WERI-Rb-1 (cell line): ENCODE measurements at regions not wholly inside any gene's neighbourhood (a gene's known extent, or its start where the extent isn't known, plus 50 kb on each side); places are given as distances from the start of the nearest gene placed in this dataset.

Experiments
- DNase-seq: peaks from one replicate; pipeline ENCODE4 v3.0.0-alpha.2; 2020
- H3K27ac ChIP-seq: fragments of 250-450 bp; sonication (Bioruptor Pico); 2 replicates; pipeline ENCODE4 v1.5.1; 2020; ENCODE audit warnings: mild to moderate bottlenecking, moderate library complexity
- H3K27me3 ChIP-seq: fragments of 250-450 bp; sonication (Bioruptor Pico); 2 replicates; pipeline ENCODE4 v1.5.1; 2021; ENCODE audit warnings: mild to moderate bottlenecking, low read depth, moderate library complexity; ENCODE audit not compliant: insufficient read depth, severe bottlenecking
- H3K36me3 ChIP-seq: fragments of 250-450 bp; sonication (Bioruptor Pico); 2 replicates; pipeline ENCODE4 v1.5.1; 2020; ENCODE audit warnings: mild to moderate bottlenecking, moderate library complexity
- H3K4me3 ChIP-seq: 2 replicates; pipeline ENCODE4 v1.5.1; 2011; ENCODE audit warnings: low read depth, mild to moderate bottlenecking, control low read depth, low read length
- H3K9me3 ChIP-seq: fragments of 250-450 bp; sonication (Bioruptor Pico); 2 replicates; pipeline ENCODE4 v1.5.1; 2021; ENCODE audit warnings: mild to moderate bottlenecking, moderate library complexity; ENCODE audit not compliant: severe bottlenecking
- TF ChIP-seq, protein P1 (sequence below): IDR thresholded peaks from 2 replicates; pipeline ENCODE4 v1.5.1; 2011; ENCODE audit warnings: low read depth, mild to moderate bottlenecking, control low read depth, inconsistent platforms, low read length

DNA sequence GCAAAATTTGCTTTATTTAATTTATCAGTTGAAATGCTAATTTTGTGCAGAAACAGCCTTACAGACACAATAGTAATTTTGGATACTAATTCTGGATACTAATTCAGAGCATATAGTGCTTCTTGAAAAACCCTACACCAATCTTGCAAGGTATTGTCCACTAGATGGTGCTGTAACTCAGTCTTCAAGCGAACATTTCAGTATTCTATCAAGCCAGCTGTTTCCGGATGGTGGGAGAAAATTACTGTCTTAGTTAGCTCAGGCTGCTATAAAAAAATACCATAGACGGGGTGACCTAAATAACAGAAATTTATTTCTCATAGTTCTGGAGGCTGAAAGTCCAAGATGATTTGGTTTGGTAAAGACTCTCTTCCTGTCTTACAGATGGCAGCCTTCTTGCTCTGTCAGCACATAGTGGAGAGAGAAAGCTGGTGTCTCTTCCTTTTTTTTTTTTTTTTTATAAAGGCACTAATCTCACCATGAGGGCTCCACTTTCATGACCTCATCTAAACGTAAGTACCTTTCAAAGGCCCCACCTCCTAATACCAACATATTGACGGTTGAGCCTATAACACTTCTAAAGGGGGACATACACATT is 1306.5 kb upstream of the CDH9 start:
- Histone ChIP-seq H3K36me3 (no peaks in the 10 kb centered on the region), H3K9me3 (no peaks in the 10 kb centered on the region), H3K4me3 (peak overlapping the region; percentile 16), H3K27ac (no peak overlapping the region), H3K27me3 (no peaks in the 10 kb centered on the region)
- TF ChIP-seq, protein P1, sequence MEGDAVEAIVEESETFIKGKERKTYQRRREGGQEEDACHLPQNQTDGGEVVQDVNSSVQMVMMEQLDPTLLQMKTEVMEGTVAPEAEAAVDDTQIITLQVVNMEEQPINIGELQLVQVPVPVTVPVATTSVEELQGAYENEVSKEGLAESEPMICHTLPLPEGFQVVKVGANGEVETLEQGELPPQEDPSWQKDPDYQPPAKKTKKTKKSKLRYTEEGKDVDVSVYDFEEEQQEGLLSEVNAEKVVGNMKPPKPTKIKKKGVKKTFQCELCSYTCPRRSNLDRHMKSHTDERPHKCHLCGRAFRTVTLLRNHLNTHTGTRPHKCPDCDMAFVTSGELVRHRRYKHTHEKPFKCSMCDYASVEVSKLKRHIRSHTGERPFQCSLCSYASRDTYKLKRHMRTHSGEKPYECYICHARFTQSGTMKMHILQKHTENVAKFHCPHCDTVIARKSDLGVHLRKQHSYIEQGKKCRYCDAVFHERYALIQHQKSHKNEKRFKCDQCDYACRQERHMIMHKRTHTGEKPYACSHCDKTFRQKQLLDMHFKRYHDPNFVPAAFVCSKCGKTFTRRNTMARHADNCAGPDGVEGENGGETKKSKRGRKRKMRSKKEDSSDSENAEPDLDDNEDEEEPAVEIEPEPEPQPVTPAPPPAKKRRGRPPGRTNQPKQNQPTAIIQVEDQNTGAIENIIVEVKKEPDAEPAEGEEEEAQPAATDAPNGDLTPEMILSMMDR = peak; percentile 43
- peak; percentile 39 for DNase-seq

DNA sequence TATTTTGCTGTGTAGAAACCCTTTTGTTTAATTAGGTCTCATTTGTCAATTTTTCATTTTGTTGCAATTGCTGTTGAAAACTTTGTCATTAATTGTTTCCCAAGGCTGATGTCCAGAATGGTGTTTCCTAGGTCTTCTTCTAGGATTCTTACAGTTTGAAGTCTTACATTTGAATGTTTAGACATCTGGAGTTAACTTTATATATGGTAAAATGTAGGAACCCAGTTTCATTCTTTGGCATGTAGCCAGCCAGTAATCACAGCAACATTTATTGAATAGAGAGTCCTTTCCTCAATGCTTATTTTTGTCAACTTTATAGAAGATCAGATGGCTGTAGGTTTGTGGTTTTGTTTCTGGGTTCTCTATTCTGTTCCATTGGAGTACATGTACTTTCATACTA is 1290.8 kb upstream of the CDH9 start:
- no peaks in the 10 kb centered on the region for H3K36me3 ChIP-seq
- H3K27me3 ChIP-seq = no peaks in the 10 kb centered on the region
- H3K9me3 ChIP-seq = peaks cover 4% of the 10 kb centered on the region
- TF ChIP-seq, protein P1 = no peak
- no peak overlapping the region for H3K4me3 ChIP-seq
- H3K27ac ChIP-seq = no peak overlapping the region
- DNase-seq = no peak

DNA sequence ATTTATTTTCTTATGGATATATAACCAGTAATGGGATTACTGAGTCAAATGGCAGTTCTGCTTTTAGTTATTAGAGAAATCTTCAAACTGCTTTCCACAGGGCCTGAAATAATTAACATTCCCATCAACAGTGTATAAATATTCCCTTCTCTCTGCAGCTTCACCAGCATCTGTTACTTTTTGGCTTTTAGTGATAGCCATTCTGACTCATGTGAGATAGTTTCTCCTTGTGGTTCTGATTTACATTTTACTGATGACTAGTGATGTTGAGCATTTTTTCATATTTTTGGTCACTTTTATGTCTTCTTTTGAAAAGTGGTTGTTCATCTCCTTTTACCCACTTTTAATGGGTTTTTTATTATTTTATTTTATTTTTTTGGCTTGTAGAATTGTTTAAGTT is 1290.3 kb upstream of the CDH9 start:
- H3K27ac ChIP-seq = no peak overlapping the region
- H3K36me3 ChIP-seq = no peaks in the 10 kb centered on the region
- DNase-seq = no peak
- H3K9me3 ChIP-seq = peaks cover 4% of the 10 kb centered on the region
- TF ChIP-seq, protein P1 = no peak
- no peaks in the 10 kb centered on the region for H3K27me3 ChIP-seq
- H3K4me3 ChIP-seq = no peak overlapping the region

DNA sequence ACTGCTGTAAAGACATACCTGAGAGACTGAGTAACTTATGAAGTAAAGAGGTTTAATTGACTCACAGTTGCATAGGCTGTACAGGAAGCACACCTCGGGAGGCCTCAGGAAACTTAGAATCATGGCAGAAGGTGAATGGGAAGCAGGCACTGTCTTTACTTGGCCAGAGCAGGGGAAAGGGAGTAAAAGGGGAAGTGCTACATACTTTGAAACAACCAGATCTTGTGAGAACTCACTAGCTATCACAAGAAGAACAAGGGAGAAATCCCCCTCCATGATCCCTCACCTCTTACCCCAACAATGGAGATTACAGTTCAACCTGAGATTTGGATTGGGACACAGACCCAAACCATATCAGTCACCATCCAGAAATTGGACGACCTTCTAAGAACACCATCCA is 1285.8 kb upstream of the CDH9 start:
- Histone ChIP-seq H3K4me3 (no peak overlapping the region), H3K9me3 (no peaks in the 10 kb centered on the region), H3K36me3 (no peaks in the 10 kb centered on the region), H3K27ac (no peak overlapping the region), H3K27me3 (no peaks in the 10 kb centered on the region)
- TF ChIP-seq, protein P1 = no peak
- no peak for DNase-seq

DNA sequence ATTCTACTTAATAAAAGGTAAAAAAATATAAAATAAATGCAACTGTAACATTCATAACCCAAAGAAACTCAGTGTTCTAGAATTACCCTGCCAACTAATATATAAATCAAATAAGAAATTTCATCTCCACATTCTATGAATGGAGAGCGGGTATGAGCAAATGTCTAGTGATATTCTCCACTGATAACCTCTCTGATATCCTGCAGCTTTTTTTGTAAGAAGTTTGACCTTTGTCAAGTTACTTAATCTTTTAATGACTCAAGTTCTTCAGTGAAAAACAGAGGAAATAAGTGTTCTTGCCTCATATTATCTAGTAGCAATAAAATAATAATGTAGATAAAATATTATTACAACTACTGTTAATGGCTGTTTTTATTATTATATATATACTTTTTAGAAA is 1275.6 kb upstream of the CDH9 start:
- no peak overlapping the region for H3K4me3 ChIP-seq
- TF ChIP-seq, protein P1 = no peak
- no peak for DNase-seq
- no peaks in the 10 kb centered on the region for H3K9me3 ChIP-seq
- no peaks in the 10 kb centered on the region for H3K36me3 ChIP-seq
- H3K27ac ChIP-seq = no peak overlapping the region
- no peaks in the 10 kb centered on the region for H3K27me3 ChIP-seq

DNA sequence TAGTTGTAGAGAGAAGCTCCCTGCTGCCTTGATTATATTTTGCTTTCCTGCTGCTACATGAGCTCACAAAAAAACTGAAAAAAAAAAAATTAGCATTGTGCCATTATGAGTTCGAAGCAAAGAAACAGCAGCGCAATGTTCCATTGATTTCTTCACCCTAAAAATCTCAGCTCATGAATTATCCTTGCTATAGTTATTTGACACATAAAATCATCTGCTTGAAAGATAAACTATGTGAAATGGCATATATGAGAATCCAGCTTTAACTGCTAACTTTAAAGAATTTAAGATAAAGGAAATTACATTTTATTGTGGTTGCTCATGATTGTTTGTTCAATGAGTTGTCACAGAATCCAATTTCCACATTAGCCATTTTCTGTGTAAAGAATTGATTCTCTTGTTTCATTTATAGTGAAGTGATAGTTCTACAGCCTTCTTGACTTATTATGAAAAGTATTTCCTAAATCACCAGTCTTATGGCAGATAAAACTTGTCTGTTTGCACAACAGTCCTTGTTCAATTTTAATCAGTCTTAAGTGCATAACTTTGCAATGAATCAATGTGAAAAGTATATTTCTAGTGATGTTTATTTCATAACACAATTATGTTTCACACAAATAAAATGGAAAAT is 1275.0 kb upstream of the CDH9 start:
- TF ChIP-seq, protein P1 = no peak
- Histone ChIP-seq H3K27ac (no peak overlapping the region), H3K9me3 (no peaks in the 10 kb centered on the region), H3K4me3 (no peak overlapping the region), H3K36me3 (no peaks in the 10 kb centered on the region), H3K27me3 (no peaks in the 10 kb centered on the region)
- DNase-seq = no peak
